HEK293T (cell line): ENCODE measurements at regions not wholly inside any gene's neighbourhood (a gene's known extent, or its start where the extent isn't known, plus 50 kb on each side); places are given as distances from the start of the nearest gene placed in this dataset.

ENCODE experiments used
- ARNT ChIP-seq: fragments of 450-650 bp; IDR thresholded peaks from 2 replicates; pipeline ENCODE4 v1.6.1; 2017; ENCODE audit warnings: mild to moderate bottlenecking
- BHLHE40 ChIP-seq: fragments of 450-650 bp; IDR thresholded peaks from 2 replicates; pipeline ENCODE4 v1.6.1; 2016; ENCODE audit warnings: mild to moderate bottlenecking, moderate library complexity, borderline replicate concordance
- ELF4 ChIP-seq: fragments of 450-650 bp; IDR thresholded peaks from 2 replicates; pipeline ENCODE4 v1.6.1; 2017; ENCODE audit warnings: antibody characterized with exemption
- FOXA1 ChIP-seq: fragments of 450-650 bp; IDR thresholded peaks from 2 replicates; pipeline ENCODE4 v1.6.1; 2016; ENCODE audit warnings: mild to moderate bottlenecking
- FOXM1 ChIP-seq: fragments of 450-650 bp; IDR thresholded peaks from 2 replicates; pipeline ENCODE4 v1.6.1; 2017; ENCODE audit warnings: mild to moderate bottlenecking, borderline replicate concordance
- HDGF ChIP-seq: fragments of 450-650 bp; IDR thresholded peaks from 2 replicates; pipeline ENCODE4 v1.6.1; 2017; ENCODE audit warnings: antibody characterized with exemption, borderline replicate concordance
- LEF1 ChIP-seq: fragments of 450-650 bp; IDR thresholded peaks from 2 replicates; pipeline ENCODE4 v1.6.1; 2017; ENCODE audit warnings: mild to moderate bottlenecking, borderline replicate concordance
- PKNOX1 ChIP-seq: fragments of 450-650 bp; IDR thresholded peaks from 2 replicates; pipeline ENCODE4 v1.6.1; 2016
- SP1 ChIP-seq: fragments of 450-650 bp; IDR thresholded peaks from 2 replicates; pipeline ENCODE4 v1.6.1; 2017
- TARDBP ChIP-seq: fragments of 450-650 bp; IDR thresholded peaks from 2 replicates; pipeline ENCODE4 v1.6.1; 2016
- ZNF384 ChIP-seq: fragments of 450-650 bp; IDR thresholded peaks from 2 replicates; pipeline ENCODE4 v1.6.1; 2016

DNA sequence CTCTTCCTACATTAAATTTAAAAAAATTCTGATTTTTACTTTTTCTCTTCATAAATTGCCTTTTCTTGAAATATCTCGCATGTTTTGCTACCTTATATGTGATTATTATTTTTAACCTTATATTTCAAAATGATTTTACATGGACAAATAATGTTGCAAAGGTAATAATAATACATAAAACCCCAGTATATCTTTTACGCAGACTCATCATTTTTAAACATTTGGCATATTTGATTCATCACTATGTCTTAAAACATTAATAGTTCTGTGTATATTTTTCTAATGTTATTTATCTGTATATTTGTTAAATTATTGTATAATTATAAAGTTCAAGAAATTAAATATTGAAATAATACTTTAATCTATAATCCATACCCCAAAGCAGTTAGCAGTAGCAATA is 350.8 kb downstream of the RPL10L start:
- no peak for TF ChIP-seq PKNOX1
- TF ChIP-seq FOXM1: no peak
- TF ChIP-seq SP1: no peak
- TF ChIP-seq BHLHE40: no peak
- TF ChIP-seq FOXA1: no peak
- no peak for TF ChIP-seq HDGF
- no peak for TF ChIP-seq ZNF384
- no peak for TF ChIP-seq ELF4
- no peak for TF ChIP-seq LEF1
- no peak for TF ChIP-seq TARDBP
- TF ChIP-seq ARNT: no peak
